ENCODE measurements at regions not wholly inside any gene's neighbourhood (a gene's known extent, or its start where the extent isn't known, plus 50 kb on each side); places are given as distances from the start of the nearest gene placed in this dataset.

- TF ChIP-seq POLR2AphosphoS5 (IDR thresholded peaks at IDR 0.05; ENCODE audit: low read depth, low read length) (no peak), SIN3A (IDR thresholded peaks at IDR 0.05; ENCODE audit: borderline replicate concordance, insufficient read depth, low read length) (no peak), TAF1 (IDR thresholded peaks at IDR 0.05; ENCODE audit: borderline replicate concordance, insufficient read depth, low read length) (no peak), REST (IDR thresholded peaks at IDR 0.05; ENCODE audit: insufficient read depth in 1 of 2, low read depth in 2 of 2, low read length in 2 of 2) (no peak), FOXP2 (optimal IDR thresholded peaks at IDR 0.05; ENCODE audit: borderline replicate concordance, extremely low read depth, extremely low read length, insufficient read depth) (no peak)
Observed at GRCh38 chr10:43845121-43845520, 196.4 kb upstream of the ZNF32 start.
